ENCODE measurements at regions not wholly inside any gene's neighbourhood (a gene's known extent, or its start where the extent isn't known, plus 50 kb on each side); places are given as distances from the start of the nearest gene placed in this dataset.

- H3K9ac ChIP-seq (ENCODE audit: low read depth, low read length) = no peak overlapping the region
- H3K4me3 ChIP-seq (ENCODE audit: low read length) = no peak overlapping the region
Measured at GRCh38 chr9:18390393-18390792, 83.6 kb upstream of the ADAMTSL1 start.

GRCh38 chr9:18393340-18394130 is 80.4 kb upstream of the ADAMTSL1 start:
- no peaks in the 10 kb centered on the region for H3K27me3 ChIP-seq (ENCODE audit: insufficient read depth, low read length)

More at GRCh38 chr9:18390393-18390792, 83.6 kb upstream of the ADAMTSL1 start:
- Histone ChIP-seq H3K27ac (ENCODE audit: low read length) (no peak overlapping the region), H3K27me3 (ENCODE audit: insufficient read depth, low read length) (no peaks in the 10 kb centered on the region), H3K36me3 (ENCODE audit: insufficient read depth, low read depth, low read length) (no peaks in the 10 kb centered on the region), H3K9me3 (ENCODE audit: insufficient read depth, low read depth, low read length) (no peaks in the 10 kb centered on the region), H3K4me1 (ENCODE audit: insufficient read depth, low read length) (peaks cover 4% of the 10 kb centered on the region; the same call in 1 of the 2 replicates)

GRCh38 chr9:18394847-18395351 is 79.1 kb upstream of the ADAMTSL1 start:
- Histone ChIP-seq H3K36me3 (ENCODE audit: insufficient read depth, low read depth, low read length) (no peaks in the 10 kb centered on the region), H3K27ac (ENCODE audit: low read length) (no peak overlapping the region), H3K4me3 (ENCODE audit: low read length) (no peak overlapping the region), H3K27me3 (ENCODE audit: insufficient read depth, low read length) (no peaks in the 10 kb centered on the region), H3K9ac (ENCODE audit: low read depth, low read length) (no peak overlapping the region), H3K9me3 (ENCODE audit: insufficient read depth, low read depth, low read length) (no peaks in the 10 kb centered on the region), H3K4me1 (ENCODE audit: insufficient read depth, low read length) (peaks cover 4% of the 10 kb centered on the region; the same call in 1 of the 2 replicates)

More at GRCh38 chr9:18393340-18394130, 80.4 kb upstream of the ADAMTSL1 start:
- Histone ChIP-seq H3K27ac (ENCODE audit: low read length) (no peak overlapping the region), H3K9me3 (ENCODE audit: insufficient read depth, low read depth, low read length) (no peaks in the 10 kb centered on the region), H3K36me3 (ENCODE audit: insufficient read depth, low read depth, low read length) (no peaks in the 10 kb centered on the region), H3K4me1 (ENCODE audit: insufficient read depth, low read length) (peaks cover 4% of the 10 kb centered on the region; the same call in 1 of the 2 replicates), H3K9ac (ENCODE audit: low read depth, low read length) (no peak overlapping the region), H3K4me3 (ENCODE audit: low read length) (no peak overlapping the region)

GRCh38 chr9:18396102-18396728 is 77.7 kb upstream of the ADAMTSL1 start:
- no peak overlapping the region for H3K4me3 ChIP-seq (ENCODE audit: low read length)
- no peaks in the 10 kb centered on the region for H3K27me3 ChIP-seq (ENCODE audit: insufficient read depth, low read length)
- no peak overlapping the region for H3K9ac ChIP-seq (ENCODE audit: low read depth, low read length)
- H3K36me3 ChIP-seq (ENCODE audit: insufficient read depth, low read depth, low read length) = no peaks in the 10 kb centered on the region
- no peak overlapping the region for H3K27ac ChIP-seq (ENCODE audit: low read length)
- H3K4me1 ChIP-seq (ENCODE audit: insufficient read depth, low read length) = 0 out of 2 replicates have a peak, but pooled peaks cover 4% of the 10 kb centered on the region
- H3K9me3 ChIP-seq (ENCODE audit: insufficient read depth, low read depth, low read length) = no peaks in the 10 kb centered on the region

GRCh38 chr9:18397076-18397475 is 76.9 kb upstream of the ADAMTSL1 start:
- no peaks in the 10 kb centered on the region for H3K36me3 ChIP-seq (ENCODE audit: insufficient read depth, low read depth, low read length)
- no peak overlapping the region for H3K4me3 ChIP-seq (ENCODE audit: low read length)
- no peaks in the 10 kb centered on the region for H3K9me3 ChIP-seq (ENCODE audit: insufficient read depth, low read depth, low read length)
- H3K9ac ChIP-seq (ENCODE audit: low read depth, low read length) = no peak overlapping the region
- H3K27ac ChIP-seq (ENCODE audit: low read length) = no peak overlapping the region
- 0 out of 2 replicates have a peak, but pooled peaks cover 4% of the 10 kb centered on the region for H3K4me1 ChIP-seq (ENCODE audit: insufficient read depth, low read length)
- no peaks in the 10 kb centered on the region for H3K27me3 ChIP-seq (ENCODE audit: insufficient read depth, low read length)

- Histone ChIP-seq H3K36me3 (ENCODE audit: insufficient read depth, low read depth, low read length) (no peaks in the 10 kb centered on the region), H3K27ac (ENCODE audit: low read length) (no peak overlapping the region), H3K9me3 (ENCODE audit: insufficient read depth, low read depth, low read length) (no peaks in the 10 kb centered on the region), H3K4me3 (ENCODE audit: low read length) (no peak overlapping the region), H3K4me1 (ENCODE audit: insufficient read depth, low read length) (0 out of 2 replicates have a peak, but pooled peaks cover 4% of the 10 kb centered on the region), H3K27me3 (ENCODE audit: insufficient read depth, low read length) (no peaks in the 10 kb centered on the region), H3K9ac (ENCODE audit: low read depth, low read length) (no peak overlapping the region)
Measured at GRCh38 chr9:18398038-18398437, 75.9 kb upstream of the ADAMTSL1 start.

- H3K9ac ChIP-seq (ENCODE audit: low read depth, low read length) = no peak overlapping the region
- H3K4me3 ChIP-seq (ENCODE audit: low read length) = no peak overlapping the region
- no peak overlapping the region for H3K27ac ChIP-seq (ENCODE audit: low read length)
- no peaks in the 10 kb centered on the region for H3K4me1 ChIP-seq (ENCODE audit: insufficient read depth, low read length)
- no peaks in the 10 kb centered on the region for H3K9me3 ChIP-seq (ENCODE audit: insufficient read depth, low read depth, low read length)
- H3K36me3 ChIP-seq (ENCODE audit: insufficient read depth, low read depth, low read length) = no peaks in the 10 kb centered on the region
- no peaks in the 10 kb centered on the region for H3K27me3 ChIP-seq (ENCODE audit: insufficient read depth, low read length)
Measured at GRCh38 chr9:18404434-18405029, 69.4 kb upstream of the ADAMTSL1 start.

- no peaks in the 10 kb centered on the region for H3K27me3 ChIP-seq (ENCODE audit: insufficient read depth, low read length)
- H3K36me3 ChIP-seq (ENCODE audit: insufficient read depth, low read depth, low read length) = no peaks in the 10 kb centered on the region
- no peaks in the 10 kb centered on the region for H3K9me3 ChIP-seq (ENCODE audit: insufficient read depth, low read depth, low read length)
- H3K4me1 ChIP-seq (ENCODE audit: insufficient read depth, low read length) = no peaks in the 10 kb centered on the region
- H3K9ac ChIP-seq (ENCODE audit: low read depth, low read length) = no peak overlapping the region
- H3K27ac ChIP-seq (ENCODE audit: low read length) = no peak overlapping the region
- H3K4me3 ChIP-seq (ENCODE audit: low read length) = no peak overlapping the region
Measured at GRCh38 chr9:18405240-18405639, 68.7 kb upstream of the ADAMTSL1 start.

GRCh38 chr9:18410983-18411382 is 63.0 kb upstream of the ADAMTSL1 start:
- H3K9ac ChIP-seq (ENCODE audit: low read depth, low read length) = no peak overlapping the region
- H3K4me1 ChIP-seq (ENCODE audit: insufficient read depth, low read length) = no peaks in the 10 kb centered on the region
- no peaks in the 10 kb centered on the region for H3K9me3 ChIP-seq (ENCODE audit: insufficient read depth, low read depth, low read length)
- no peak overlapping the region for H3K4me3 ChIP-seq (ENCODE audit: low read length)
- no peak overlapping the region for H3K27ac ChIP-seq (ENCODE audit: low read length)
- H3K36me3 ChIP-seq (ENCODE audit: insufficient read depth, low read depth, low read length) = no peaks in the 10 kb centered on the region
- no peaks in the 10 kb centered on the region for H3K27me3 ChIP-seq (ENCODE audit: insufficient read depth, low read length)

- Histone ChIP-seq H3K9ac (ENCODE audit: low read depth, low read length) (no peak overlapping the region), H3K9me3 (ENCODE audit: insufficient read depth, low read depth, low read length) (no peaks in the 10 kb centered on the region), H3K4me1 (ENCODE audit: insufficient read depth, low read length) (no peaks in the 10 kb centered on the region)
Measured at GRCh38 chr9:18421391-18421790, 52.6 kb upstream of the ADAMTSL1 start.

GRCh38 chr9:18422296-18423036 is 51.5 kb upstream of the ADAMTSL1 start:
- no peak overlapping the region for H3K27ac ChIP-seq (ENCODE audit: low read length)
- H3K9me3 ChIP-seq (ENCODE audit: insufficient read depth, low read depth, low read length) = no peaks in the 10 kb centered on the region
- H3K4me3 ChIP-seq (ENCODE audit: low read length) = no peak overlapping the region
- no peaks in the 10 kb centered on the region for H3K27me3 ChIP-seq (ENCODE audit: insufficient read depth, low read length)
- no peak overlapping the region for H3K9ac ChIP-seq (ENCODE audit: low read depth, low read length)
- H3K4me1 ChIP-seq (ENCODE audit: insufficient read depth, low read length) = no peaks in the 10 kb centered on the region
- H3K36me3 ChIP-seq (ENCODE audit: insufficient read depth, low read depth, low read length) = no peaks in the 10 kb centered on the region

More at GRCh38 chr9:18421391-18421790, 52.6 kb upstream of the ADAMTSL1 start:
- Histone ChIP-seq H3K4me3 (ENCODE audit: low read length) (no peak overlapping the region), H3K27ac (ENCODE audit: low read length) (no peak overlapping the region), H3K36me3 (ENCODE audit: insufficient read depth, low read depth, low read length) (no peaks in the 10 kb centered on the region), H3K27me3 (ENCODE audit: insufficient read depth, low read length) (no peaks in the 10 kb centered on the region)
